Natural killer cell treated with Interleukin-12 subunit alpha and Interleukin-12 subunit beta and Interleukin-15 and Interleukin-18, amount 100 ng/mL, for 72 hours (primary cell): ENCODE measurements at regions not wholly inside any gene's neighbourhood (a gene's known extent, or its start where the extent isn't known, plus 50 kb on each side); places are given as distances from the start of the nearest gene placed in this dataset.
A peak's percentile ranks its signal among the peaks of the same experiment; 100 is the strongest.
"Not testable (repeated sequence)": the region's sequence is repeated elsewhere in the genome, so short reads cannot be mapped to it uniquely, and the experiment has no call there.

Experiments used
- ATAC-seq, 2 donors: fragments of 150-1000 bp; cut with Tn5 transposase in 1 of 2; sonication (Bioruptor Pico), chemical (Tn5 transposase) in 1 of 2; 2 replicates each; pipeline ENCODE4 v1.10.0; 2021
- DNase-seq: peaks from one replicate; pipeline ENCODE4 v3.0.0; 2022; ENCODE audit warnings: low spot score
- H3K27ac Mint-ChIP-seq, 2 donors: 1 replicate in 1 of 2; 2 replicates in 1 of 2; pipeline ENCODE4 v1.8.0; 2022; ENCODE audit warnings: mixed read lengths in 2 of 2, mild to moderate bottlenecking in 1 of 2, moderate library complexity in 1 of 2
- H3K27me3 Mint-ChIP-seq, 2 donors: 1 replicate in 1 of 2; 2 replicates in 1 of 2; pipeline ENCODE4 v1.8.0; 2022; ENCODE audit warnings: mixed read lengths in 2 of 2
- H3K36me3 Mint-ChIP-seq: one replicate; pipeline ENCODE4 v1.8.0; 2022; ENCODE audit warnings: mixed read lengths
- H3K4me1 Mint-ChIP-seq, 2 donors: 1 replicate in 1 of 2; 2 replicates in 1 of 2; pipeline ENCODE4 v1.8.0; 2022; ENCODE audit warnings: low read depth in 2 of 2, mixed read lengths in 2 of 2, mild to moderate bottlenecking in 1 of 2
- H3K4me3 Mint-ChIP-seq: one replicate; pipeline ENCODE4 v1.8.0; 2022; ENCODE audit warnings: mixed read lengths
- H3K9me3 Mint-ChIP-seq: 2 replicates; pipeline ENCODE4 v1.8.0; 2022; ENCODE audit warnings: mixed read lengths

DNA sequence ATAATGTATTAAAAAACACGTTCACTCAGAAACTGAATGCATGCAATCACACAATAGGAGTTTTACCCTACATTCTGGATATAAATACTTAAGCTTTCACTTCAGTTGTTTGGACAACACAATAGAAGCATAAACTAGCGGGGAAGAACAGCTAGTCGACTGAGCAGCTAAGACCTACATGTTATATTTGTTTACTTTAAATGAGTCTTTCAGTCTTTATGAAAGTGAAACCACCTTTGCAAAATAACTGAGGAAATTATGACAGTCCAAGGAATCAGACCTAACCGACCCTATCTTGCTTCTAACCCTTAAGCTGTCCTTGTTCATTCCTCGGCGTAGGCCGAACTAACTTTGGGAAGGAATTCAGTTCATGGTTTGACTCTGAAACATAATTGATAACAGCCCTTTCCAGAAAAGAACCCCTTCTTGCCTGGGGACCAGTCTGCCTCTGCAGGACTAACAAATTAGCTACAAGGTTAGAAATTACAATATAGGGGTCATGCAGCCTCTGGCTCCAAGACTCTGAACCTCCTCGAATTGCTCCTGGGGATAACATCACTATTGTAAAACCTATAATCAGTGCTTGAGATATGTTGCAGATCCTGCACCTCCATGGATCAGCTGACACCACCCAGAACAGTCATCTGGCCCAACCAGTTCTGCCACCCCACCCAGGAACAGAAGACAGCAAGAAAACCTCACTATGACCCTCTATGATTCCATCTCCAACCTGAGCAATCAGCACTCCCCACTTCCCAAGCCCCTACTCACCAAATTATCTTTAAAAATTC, 185.1 kb upstream of the KLF6 start:
- H3K27ac Mint-ChIP-seq = peak overlapping the region; percentile 97 to 98
- H3K9me3 Mint-ChIP-seq = peaks cover 2% of the 10 kb centered on the region
- no peaks in the 10 kb centered on the region for H3K27me3 Mint-ChIP-seq
- no peak for DNase-seq
- H3K36me3 Mint-ChIP-seq = peaks cover 21% of the 10 kb centered on the region
- H3K4me1 Mint-ChIP-seq = peaks cover 45 to 53% of the 10 kb centered on the region in 2 donors
- ATAC-seq = peak in 1 of 2 donors; percentile 51
- peak overlapping the region; percentile 69 for H3K4me3 Mint-ChIP-seq

DNA sequence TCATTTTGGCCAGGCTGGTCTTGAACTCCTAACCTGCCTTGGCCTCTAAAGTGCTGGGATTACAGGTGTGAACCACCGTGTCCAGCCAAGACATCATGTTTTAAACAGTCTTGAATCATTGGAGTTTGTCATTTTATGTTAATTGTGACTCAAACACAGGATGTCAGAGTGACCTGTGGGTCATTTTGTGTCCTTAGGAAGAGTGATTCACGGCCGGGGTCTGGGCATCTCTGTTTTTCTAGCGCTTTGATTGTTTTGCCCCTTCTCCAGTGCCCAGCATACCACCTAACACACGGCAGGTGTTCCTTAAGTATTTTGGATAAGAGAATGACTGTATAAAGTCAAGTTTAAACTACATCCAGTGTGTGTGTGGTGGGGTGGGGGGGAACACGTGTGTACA, 183.7 kb upstream of the KLF6 start:
- Mint-ChIP-seq H3K4me1 (peaks cover 44 to 54% of the 10 kb centered on the region in 2 donors), H3K4me3 (no peak overlapping the region), H3K9me3 (peaks cover 2% of the 10 kb centered on the region), H3K27ac (peak overlapping the region in 1 of 2 donors; percentile 38), H3K27me3 (no peaks in the 10 kb centered on the region), H3K36me3 (peaks cover 15% of the 10 kb centered on the region)
- DNase-seq = no peak
- no peak for ATAC-seq

DNA sequence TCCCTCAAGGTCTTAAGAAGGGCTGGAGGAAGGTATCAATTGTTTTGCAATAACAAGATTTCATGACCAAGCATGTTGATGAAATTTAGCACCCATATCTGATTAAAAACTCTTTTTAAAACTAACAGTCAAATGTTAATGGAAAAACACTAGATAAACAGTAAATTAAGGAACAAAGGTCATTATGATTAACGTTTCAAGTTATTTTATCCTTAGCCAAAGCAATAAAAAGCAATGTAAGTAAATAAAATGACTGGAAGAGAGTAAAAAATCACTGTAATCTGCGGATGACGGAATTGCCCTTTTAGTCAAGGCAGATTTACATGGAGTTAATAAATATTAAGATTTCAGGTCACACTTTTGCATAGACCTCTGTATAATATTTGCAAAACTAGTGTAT, 179.5 kb upstream of the KLF6 start:
- Mint-ChIP-seq H3K27me3 (no peaks in the 10 kb centered on the region), H3K27ac (no peak overlapping the region), H3K9me3 (peaks cover 2% of the 10 kb centered on the region), H3K4me3 (no peak overlapping the region), H3K36me3 (peaks cover 15% of the 10 kb centered on the region), H3K4me1 (peaks cover 33 to 39% of the 10 kb centered on the region in 2 donors)
- DNase-seq = no peak
- ATAC-seq = no peak

DNA sequence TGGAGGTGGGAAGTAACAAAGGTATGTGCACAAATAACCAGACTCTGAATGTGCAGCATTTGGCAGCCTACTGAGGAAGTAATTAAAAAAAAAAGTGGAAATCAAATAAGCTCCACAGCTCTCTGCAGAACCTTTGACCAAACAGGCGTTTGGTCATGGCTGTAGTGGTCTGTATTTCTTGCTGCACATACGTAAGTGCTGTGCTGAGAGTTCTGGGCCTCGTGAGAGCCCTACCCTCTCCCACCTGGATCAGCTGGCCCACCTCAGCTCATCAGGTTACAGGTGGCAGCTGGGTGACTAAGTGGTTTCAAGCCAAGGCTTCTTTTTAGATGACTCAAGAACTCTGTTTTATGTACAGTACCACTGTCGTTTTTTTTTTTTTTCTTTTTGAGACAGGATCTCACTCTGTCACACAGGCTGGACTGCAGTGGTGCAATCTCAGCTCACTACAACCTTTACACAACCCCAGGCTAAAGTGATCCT, 178.2 kb upstream of the KLF6 start:
- no peak for DNase-seq
- H3K4me1 Mint-ChIP-seq = peaks cover 33 to 41% of the 10 kb centered on the region in 2 donors
- H3K9me3 Mint-ChIP-seq = peaks cover 2% of the 10 kb centered on the region
- H3K27me3 Mint-ChIP-seq = no peaks in the 10 kb centered on the region
- H3K27ac Mint-ChIP-seq = peak overlapping the region in 1 of 2 donors; percentile 60
- peaks cover 15% of the 10 kb centered on the region for H3K36me3 Mint-ChIP-seq
- peak overlapping the region; percentile 38 for H3K4me3 Mint-ChIP-seq
- peak in 1 of 2 donors; percentile 15 for ATAC-seq

DNA sequence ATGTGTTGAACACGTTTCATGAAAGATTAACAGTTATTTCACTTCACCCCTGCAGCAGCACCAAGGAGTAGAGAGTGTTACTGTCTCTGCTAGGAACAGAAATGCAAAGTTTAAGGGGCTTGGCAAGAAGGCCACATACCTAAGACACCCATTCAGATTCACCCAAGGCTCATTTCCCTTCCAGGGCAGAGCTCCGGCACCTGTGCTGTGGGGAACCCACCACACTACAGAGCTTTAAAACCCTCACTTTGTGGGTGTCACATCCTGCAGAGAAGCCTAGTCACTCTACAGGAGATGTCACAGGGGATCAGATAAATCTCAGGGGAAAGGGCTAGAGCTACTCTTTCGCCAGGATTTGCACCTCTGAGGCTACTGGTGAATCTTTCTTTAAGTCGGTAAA, 176.1 kb upstream of the KLF6 start:
- no peaks in the 10 kb centered on the region for H3K27me3 Mint-ChIP-seq
- peak overlapping the region; percentile 77 for H3K4me3 Mint-ChIP-seq
- peak overlapping the region; percentile 83 to 87 for H3K27ac Mint-ChIP-seq
- peak; percentile 94 to 100 for ATAC-seq
- H3K4me1 Mint-ChIP-seq = peaks cover 29 to 40% of the 10 kb centered on the region in 2 donors
- no peaks in the 10 kb centered on the region for H3K36me3 Mint-ChIP-seq
- peak; percentile 70 for DNase-seq
- H3K9me3 Mint-ChIP-seq = no peaks in the 10 kb centered on the region

DNA sequence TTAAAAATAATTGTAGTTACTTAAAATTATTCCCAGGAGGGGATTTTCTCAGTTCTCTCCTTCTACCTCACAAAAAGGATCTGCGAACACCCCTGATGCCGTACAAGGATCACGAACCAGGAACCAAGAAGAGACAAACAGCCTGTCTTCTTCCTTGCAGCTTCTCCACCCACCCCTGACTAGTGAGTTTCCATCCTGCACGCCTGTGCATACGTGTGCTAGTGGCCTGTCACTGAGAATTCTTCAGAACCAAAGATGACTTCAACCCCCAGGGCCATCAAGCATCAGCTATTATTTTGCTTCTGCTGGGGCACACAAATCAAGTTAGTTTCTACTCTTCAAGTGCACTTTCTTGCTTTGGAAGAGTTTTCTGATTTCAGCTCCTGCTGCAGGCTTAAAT, 175.5 kb upstream of the KLF6 start:
- H3K4me3 Mint-ChIP-seq = peak overlapping the region; percentile 77
- DNase-seq = no peak
- no peaks in the 10 kb centered on the region for H3K36me3 Mint-ChIP-seq
- peak overlapping the region; percentile 83 to 87 for H3K27ac Mint-ChIP-seq
- no peaks in the 10 kb centered on the region for H3K9me3 Mint-ChIP-seq
- peaks cover 29 to 40% of the 10 kb centered on the region in 2 donors for H3K4me1 Mint-ChIP-seq
- no peak for ATAC-seq
- no peaks in the 10 kb centered on the region for H3K27me3 Mint-ChIP-seq

DNA sequence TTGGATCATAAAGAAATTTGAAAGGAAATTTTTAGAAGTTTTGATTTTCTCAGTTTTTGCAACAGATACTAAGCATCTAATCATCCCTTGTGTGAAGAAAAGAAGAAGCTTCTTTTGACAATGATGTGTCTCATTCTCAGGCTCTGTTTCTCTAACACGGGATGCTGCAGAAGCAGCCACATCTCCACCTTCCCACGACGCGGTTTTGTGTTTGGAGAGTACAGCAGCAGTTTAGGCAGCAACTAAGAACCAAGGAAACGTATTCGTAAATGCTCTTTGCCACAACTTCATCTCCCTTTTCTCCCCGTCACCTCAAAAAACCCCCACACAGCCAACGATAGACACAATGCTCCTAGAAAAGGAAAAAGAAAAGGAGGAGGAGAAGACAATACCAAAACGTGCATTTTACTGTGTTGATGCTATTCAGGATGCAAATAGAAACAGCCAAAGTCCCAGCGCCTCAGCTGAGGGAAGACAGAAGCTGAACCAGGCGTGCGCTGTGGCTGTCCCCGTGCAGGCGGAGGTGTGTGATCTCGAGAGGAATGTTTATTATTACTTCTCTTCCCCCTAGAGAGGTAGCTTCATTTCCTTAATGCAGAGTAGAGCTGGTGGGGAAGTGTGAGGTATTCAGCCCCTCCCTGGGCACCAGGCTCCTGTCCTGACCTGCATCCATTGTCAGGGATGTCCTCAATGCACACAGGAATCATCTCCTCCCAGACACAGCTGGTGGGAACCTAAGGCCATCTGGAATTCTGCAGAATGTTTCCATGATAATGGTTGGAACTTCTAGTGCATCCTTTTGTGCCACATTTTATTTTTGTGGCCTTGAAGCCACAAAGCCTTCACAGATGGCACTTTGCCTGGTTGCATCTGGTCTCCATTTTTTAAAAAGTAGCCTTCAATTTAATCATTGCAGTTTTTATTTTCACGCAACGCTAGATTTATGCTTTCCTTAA, 174.6 kb upstream of the KLF6 start:
- peaks cover 29 to 40% of the 10 kb centered on the region in 2 donors for H3K4me1 Mint-ChIP-seq
- DNase-seq (no peak), ATAC-seq (no peak)
- H3K9me3 Mint-ChIP-seq = no peaks in the 10 kb centered on the region
- peak overlapping the region; percentile 15 to 40 for H3K27ac Mint-ChIP-seq
- no peaks in the 10 kb centered on the region for H3K36me3 Mint-ChIP-seq
- no peaks in the 10 kb centered on the region for H3K27me3 Mint-ChIP-seq
- peak overlapping the region; percentile 64 for H3K4me3 Mint-ChIP-seq

DNA sequence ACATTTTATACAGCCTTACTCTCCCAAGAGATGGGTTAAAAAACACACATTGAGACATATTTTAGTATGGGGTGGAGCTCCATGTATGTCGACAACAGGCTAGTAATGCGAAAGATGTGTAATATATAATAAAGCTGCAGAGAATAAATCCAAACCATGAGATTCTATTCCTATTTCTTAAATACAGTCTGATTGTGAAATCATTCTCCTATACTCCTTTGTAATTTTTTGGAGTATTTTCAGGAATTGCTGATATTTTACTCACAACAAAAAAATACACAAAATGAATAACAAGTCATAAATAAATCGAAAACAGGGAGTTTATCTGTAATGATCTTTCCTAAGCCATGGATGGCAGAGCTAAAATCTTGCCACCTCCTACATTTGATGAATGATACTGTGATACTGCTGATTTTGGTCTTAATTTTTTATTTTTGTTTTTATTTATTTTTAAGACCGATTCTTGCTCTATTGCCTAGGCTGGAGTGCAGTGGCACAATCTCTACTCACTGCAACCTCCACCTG, 173.5 kb upstream of the KLF6 start:
- ATAC-seq (no peak), DNase-seq (no peak)
- Mint-ChIP-seq H3K27me3 (no peaks in the 10 kb centered on the region), H3K4me3 (no peak overlapping the region), H3K4me1 (peaks cover 22 to 35% of the 10 kb centered on the region in 2 donors), H3K36me3 (no peaks in the 10 kb centered on the region), H3K27ac (peak overlapping the region; percentile 5 to 50), H3K9me3 (no peaks in the 10 kb centered on the region)

DNA sequence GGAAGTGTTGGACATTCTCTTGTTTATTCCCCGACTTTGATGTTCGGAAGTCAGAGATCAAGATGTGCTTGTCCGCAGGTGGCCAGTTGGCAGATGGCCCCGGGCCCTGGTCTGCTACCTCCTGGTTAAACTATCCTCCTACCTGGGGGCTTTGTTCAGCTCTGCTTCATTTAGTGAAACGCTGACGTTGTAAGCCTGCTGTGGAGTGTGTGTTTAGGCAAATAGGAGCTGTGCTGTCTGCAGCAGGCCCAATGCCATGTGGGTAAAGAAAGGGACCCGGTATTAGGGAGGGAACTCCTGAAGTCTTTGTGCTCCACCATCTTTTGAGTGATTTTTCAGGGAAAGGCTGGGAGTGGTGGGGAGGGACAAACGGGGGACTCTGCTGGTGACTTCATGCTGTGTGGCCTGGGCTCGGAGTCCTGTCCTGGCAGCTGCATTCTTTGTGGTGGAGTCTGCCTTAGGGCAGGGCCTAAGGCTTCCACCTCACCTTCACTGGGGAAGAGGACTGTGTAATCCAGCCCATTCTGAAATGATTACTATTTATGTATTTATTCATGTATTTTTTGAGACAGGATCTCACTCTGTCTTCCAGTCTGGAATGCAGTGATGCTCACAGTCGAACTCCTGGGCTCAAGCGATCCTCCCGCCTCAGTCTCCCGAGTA, 171.1 kb upstream of the KLF6 start:
- H3K27me3 Mint-ChIP-seq = no peaks in the 10 kb centered on the region
- no peak overlapping the region for H3K27ac Mint-ChIP-seq
- peaks cover 16 to 31% of the 10 kb centered on the region in 2 donors for H3K4me1 Mint-ChIP-seq
- H3K9me3 Mint-ChIP-seq = no peaks in the 10 kb centered on the region
- no peak for DNase-seq
- H3K4me3 Mint-ChIP-seq = no peak overlapping the region
- no peaks in the 10 kb centered on the region for H3K36me3 Mint-ChIP-seq
- no peak for ATAC-seq

DNA sequence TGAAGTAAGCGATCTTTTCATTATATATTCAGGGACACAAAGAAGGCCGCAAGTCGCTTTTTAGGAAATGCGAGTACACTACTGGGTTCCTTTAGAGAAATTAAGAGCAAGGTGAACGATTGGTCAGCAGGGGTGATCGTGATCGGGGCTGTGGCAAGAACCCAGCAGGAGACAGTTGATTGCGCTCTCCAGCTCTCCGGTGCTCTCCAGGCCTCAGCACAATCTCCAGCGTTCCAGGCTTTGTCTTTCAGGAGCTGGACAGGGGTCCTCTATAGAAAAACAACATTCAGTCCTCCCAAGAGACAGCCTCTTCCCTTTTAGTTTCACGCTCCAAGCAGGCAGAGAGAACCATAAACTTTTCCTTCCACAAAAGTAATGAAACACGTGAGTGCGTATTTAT, 170.5 kb upstream of the KLF6 start:
- Mint-ChIP-seq H3K27me3 (no peaks in the 10 kb centered on the region), H3K4me3 (no peak overlapping the region), H3K9me3 (no peaks in the 10 kb centered on the region), H3K27ac (no peak overlapping the region), H3K36me3 (no peaks in the 10 kb centered on the region), H3K4me1 (peaks cover 17 to 31% of the 10 kb centered on the region in 2 donors)
- ATAC-seq (no peak), DNase-seq (no peak)

DNA sequence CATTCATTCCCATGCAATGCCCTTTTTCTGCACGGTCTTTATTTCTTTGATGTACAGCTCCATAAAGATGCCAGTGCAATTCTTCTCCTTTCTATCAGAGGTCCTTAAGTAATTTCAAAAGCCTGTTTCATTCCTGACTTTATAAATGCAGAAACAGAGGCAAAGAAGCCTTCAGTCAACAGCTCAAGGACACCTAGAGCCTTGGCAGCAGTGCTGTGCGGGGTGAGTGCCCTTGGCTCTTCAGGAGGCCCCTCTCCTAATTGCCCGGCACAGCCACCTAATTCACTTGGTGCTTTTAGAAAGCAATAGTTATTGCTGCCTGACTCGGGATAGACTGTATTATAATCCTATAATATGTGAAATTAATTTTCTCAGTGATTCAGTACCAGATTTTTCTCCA, 169.6 kb upstream of the KLF6 start:
- no peaks in the 10 kb centered on the region for H3K36me3 Mint-ChIP-seq
- no peaks in the 10 kb centered on the region for H3K9me3 Mint-ChIP-seq
- H3K27me3 Mint-ChIP-seq = no peaks in the 10 kb centered on the region
- ATAC-seq (no peak), DNase-seq (no peak)
- H3K4me1 Mint-ChIP-seq = peaks cover 22 to 38% of the 10 kb centered on the region in 2 donors
- no peak overlapping the region for H3K27ac Mint-ChIP-seq
- H3K4me3 Mint-ChIP-seq = no peak overlapping the region

DNA sequence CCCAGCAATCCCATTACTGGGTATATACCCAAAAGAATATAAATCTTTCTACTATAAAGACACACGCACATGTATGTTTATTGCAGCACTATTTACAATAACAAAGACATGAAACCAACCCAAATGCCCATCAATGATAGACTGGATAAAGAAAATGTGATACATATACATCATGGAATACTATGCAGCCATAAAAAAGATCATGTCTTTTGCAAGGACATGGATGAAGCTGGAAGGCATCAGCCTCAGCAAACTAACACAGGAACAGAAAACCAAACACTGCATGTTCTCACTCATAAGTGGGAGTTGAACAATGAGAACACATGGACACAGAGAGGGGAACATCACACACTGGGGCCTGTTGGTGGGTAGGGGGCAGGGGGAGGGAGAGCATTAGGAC, 169.0 kb upstream of the KLF6 start:
- not testable (repeated sequence) for H3K36me3 Mint-ChIP-seq, H3K27me3 Mint-ChIP-seq, DNase-seq, ATAC-seq, H3K9me3 Mint-ChIP-seq, H3K4me3 Mint-ChIP-seq
- Mint-ChIP-seq H3K4me1 (peaks cover 19 to 36% of the 10 kb centered on the region in 2 donors), H3K27ac (peak overlapping the region; percentile 6 to 44)

DNA sequence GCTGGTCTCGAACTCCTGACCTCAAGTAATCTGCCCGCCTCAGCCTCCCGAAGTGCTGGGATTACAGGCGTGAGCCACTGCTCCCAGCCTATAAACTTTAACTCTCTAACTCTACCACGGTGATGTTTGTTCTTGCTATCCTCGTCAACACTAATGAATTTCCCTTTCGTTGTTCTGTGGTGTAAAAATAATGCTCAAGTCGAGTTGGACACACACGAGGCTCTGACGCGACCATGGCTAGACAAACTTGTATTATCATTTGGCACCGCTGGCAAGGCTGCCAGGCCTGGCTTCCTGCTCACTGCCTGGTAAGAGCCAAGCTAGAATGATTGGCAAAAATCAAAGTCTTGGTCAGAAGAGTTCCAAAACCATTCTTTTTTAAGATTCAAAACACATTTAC, 167.0 kb upstream of the KLF6 start:
- Mint-ChIP-seq H3K36me3 (no peaks in the 10 kb centered on the region), H3K4me1 (peaks cover 32 to 48% of the 10 kb centered on the region in 2 donors), H3K27me3 (no peaks in the 10 kb centered on the region), H3K27ac (peak overlapping the region; percentile 53 to 69), H3K4me3 (peak overlapping the region; percentile 32), H3K9me3 (no peaks in the 10 kb centered on the region)
- ATAC-seq = no peak
- no peak for DNase-seq
